ENCODE measurements at regions not wholly inside any gene's neighbourhood (a gene's known extent, or its start where the extent isn't known, plus 50 kb on each side); places are given as distances from the start of the nearest gene placed in this dataset.

- no peaks in the 10 kb centered on the region for H3K27me3 ChIP-seq (ENCODE audit: control insufficient read depth in 4 of 4, insufficient read depth in 4 of 4, low read length in 3 of 4)
- H3K27ac ChIP-seq (ENCODE audit: low read depth in 1 of 2, low read length in 2 of 2): no peak overlapping the region
- TF ChIP-seq RAD21 (IDR thresholded peaks at IDR 0.05) (no peak), HNF4A (conservative IDR thresholded peaks at IDR 0.05) (no peak), EGR1 (IDR thresholded peaks at IDR 0.05; ENCODE audit: low read depth in 2 of 2) (no peak), NR2F2 (IDR thresholded peaks at IDR 0.05) (no peak), JUND (IDR thresholded peaks at IDR 0.05) (no peak), RXRA (IDR thresholded peaks at IDR 0.05) (no peak), HNF4G (IDR thresholded peaks at IDR 0.05) (no peak), REST (IDR thresholded peaks at IDR 0.05) (no peak), SP1 (IDR thresholded peaks at IDR 0.05) (no peak), GABPA (IDR thresholded peaks at IDR 0.05 in 1 of 2, conservative IDR thresholded peaks at IDR 0.05 in 1 of 2) (no peak), CTCF (IDR thresholded peaks at IDR 0.05; ENCODE audit: low read depth, low read length, missing input control) (no peak), YY1 (IDR thresholded peaks at IDR 0.05) (no peak), FOXA1 (IDR thresholded peaks at IDR 0.05) (no peak), TAF1 (conservative IDR thresholded peaks at IDR 0.05) (no peak)
- TF ChIP-seq, protein P1, sequence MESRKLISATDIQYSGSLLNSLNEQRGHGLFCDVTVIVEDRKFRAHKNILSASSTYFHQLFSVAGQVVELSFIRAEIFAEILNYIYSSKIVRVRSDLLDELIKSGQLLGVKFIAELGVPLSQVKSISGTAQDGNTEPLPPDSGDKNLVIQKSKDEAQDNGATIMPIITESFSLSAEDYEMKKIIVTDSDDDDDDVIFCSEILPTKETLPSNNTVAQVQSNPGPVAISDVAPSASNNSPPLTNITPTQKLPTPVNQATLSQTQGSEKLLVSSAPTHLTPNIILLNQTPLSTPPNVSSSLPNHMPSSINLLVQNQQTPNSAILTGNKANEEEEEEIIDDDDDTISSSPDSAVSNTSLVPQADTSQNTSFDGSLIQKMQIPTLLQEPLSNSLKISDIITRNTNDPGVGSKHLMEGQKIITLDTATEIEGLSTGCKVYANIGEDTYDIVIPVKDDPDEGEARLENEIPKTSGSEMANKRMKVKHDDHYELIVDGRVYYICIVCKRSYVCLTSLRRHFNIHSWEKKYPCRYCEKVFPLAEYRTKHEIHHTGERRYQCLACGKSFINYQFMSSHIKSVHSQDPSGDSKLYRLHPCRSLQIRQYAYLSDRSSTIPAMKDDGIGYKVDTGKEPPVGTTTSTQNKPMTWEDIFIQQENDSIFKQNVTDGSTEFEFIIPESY (IDR thresholded peaks at IDR 0.05): no peak
- H3K4me1 ChIP-seq (ENCODE audit: control insufficient read depth in 4 of 4, insufficient read depth in 4 of 4, low read length in 3 of 4): no peaks in the 10 kb centered on the region
- H3K9ac ChIP-seq (ENCODE audit: low read depth in 1 of 2, low read length in 2 of 2): no peak overlapping the region
- DNase-seq (ENCODE audit: low spot score): no peak
- WGBS: 85% methylated on average over 2 of the region's 2 CpGs
- no peaks in the 10 kb centered on the region for H3K36me3 ChIP-seq (ENCODE audit: control insufficient read depth in 4 of 4, insufficient read depth in 3 of 4, low read depth in 1 of 4, low read length in 3 of 4)
- no peak overlapping the region for H3K4me3 ChIP-seq (ENCODE audit: low read depth in 1 of 3, low read length in 3 of 3)
- H3K9me3 ChIP-seq (ENCODE audit: control insufficient read depth in 4 of 4, low read length in 3 of 4): no peaks in the 10 kb centered on the region
Measured at GRCh38 chrX:124804962-124805361, 458.6 kb downstream of the SH2D1A start.

GRCh38 chrX:124805486-124805885, 459.1 kb downstream of the SH2D1A start:
- Histone ChIP-seq H3K4me1 (ENCODE audit: control insufficient read depth in 4 of 4, insufficient read depth in 4 of 4, low read length in 3 of 4) (no peaks in the 10 kb centered on the region), H3K27me3 (ENCODE audit: control insufficient read depth in 4 of 4, insufficient read depth in 4 of 4, low read length in 3 of 4) (no peaks in the 10 kb centered on the region), H3K9ac (ENCODE audit: low read depth in 1 of 2, low read length in 2 of 2) (no peak overlapping the region), H3K4me3 (ENCODE audit: low read depth in 1 of 3, low read length in 3 of 3) (no peak overlapping the region), H3K27ac (ENCODE audit: low read depth in 1 of 2, low read length in 2 of 2) (no peak overlapping the region), H3K9me3 (ENCODE audit: control insufficient read depth in 4 of 4, low read length in 3 of 4) (no peaks in the 10 kb centered on the region), H3K36me3 (ENCODE audit: control insufficient read depth in 4 of 4, insufficient read depth in 3 of 4, low read depth in 1 of 4, low read length in 3 of 4) (no peaks in the 10 kb centered on the region)
- DNase-seq (ENCODE audit: low spot score): no peak
- 93% methylated on average over 4 of the region's 4 CpGs for WGBS
- TF ChIP-seq GABPA (IDR thresholded peaks at IDR 0.05 in 1 of 2, conservative IDR thresholded peaks at IDR 0.05 in 1 of 2) (no peak), HNF4A (conservative IDR thresholded peaks at IDR 0.05) (no peak), FOXA1 (IDR thresholded peaks at IDR 0.05) (no peak), JUND (IDR thresholded peaks at IDR 0.05) (no peak), YY1 (IDR thresholded peaks at IDR 0.05) (no peak), EGR1 (IDR thresholded peaks at IDR 0.05; ENCODE audit: low read depth in 2 of 2) (no peak), HNF4G (IDR thresholded peaks at IDR 0.05) (no peak), MAX (IDR thresholded peaks at IDR 0.05) (no peak), RAD21 (IDR thresholded peaks at IDR 0.05) (no peak), TAF1 (conservative IDR thresholded peaks at IDR 0.05) (no peak), FOXA2 (IDR thresholded peaks at IDR 0.05) (no peak), RXRA (IDR thresholded peaks at IDR 0.05) (no peak), NR2F2 (IDR thresholded peaks at IDR 0.05) (no peak), SP1 (IDR thresholded peaks at IDR 0.05) (no peak), CTCF (IDR thresholded peaks at IDR 0.05; ENCODE audit: low read depth, low read length, missing input control) (no peak)
- TF ChIP-seq, protein P1 (IDR thresholded peaks at IDR 0.05): no peak
- TF ChIP-seq, protein P2, sequence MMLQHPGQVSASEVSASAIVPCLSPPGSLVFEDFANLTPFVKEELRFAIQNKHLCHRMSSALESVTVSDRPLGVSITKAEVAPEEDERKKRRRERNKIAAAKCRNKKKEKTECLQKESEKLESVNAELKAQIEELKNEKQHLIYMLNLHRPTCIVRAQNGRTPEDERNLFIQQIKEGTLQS (IDR thresholded peaks at IDR 0.05): no peak
